ENCODE measurements at regions not wholly inside any gene's neighbourhood (a gene's known extent, or its start where the extent isn't known, plus 50 kb on each side); places are given as distances from the start of the nearest gene placed in this dataset.

DNA sequence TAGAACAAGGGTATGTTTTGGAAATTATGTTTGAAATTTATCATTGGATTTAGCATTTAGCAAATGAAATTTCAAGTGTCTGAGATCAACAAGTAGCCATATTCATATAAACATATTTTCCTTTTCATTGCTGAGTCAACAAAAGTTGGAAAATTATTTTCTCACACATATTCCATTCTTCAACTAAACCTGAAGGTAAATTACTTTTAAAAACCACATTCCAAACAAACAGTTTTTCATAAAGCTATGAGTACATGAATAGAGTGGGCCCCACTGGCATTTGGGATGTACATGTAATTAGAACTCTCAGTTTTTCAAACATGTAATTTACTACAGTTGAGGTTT lies 178.3 kb upstream of the MKLN1 start:
- peak overlapping the region in 1 of 4 donors; percentile 7 for H3K4me3 ChIP-seq

DNA sequence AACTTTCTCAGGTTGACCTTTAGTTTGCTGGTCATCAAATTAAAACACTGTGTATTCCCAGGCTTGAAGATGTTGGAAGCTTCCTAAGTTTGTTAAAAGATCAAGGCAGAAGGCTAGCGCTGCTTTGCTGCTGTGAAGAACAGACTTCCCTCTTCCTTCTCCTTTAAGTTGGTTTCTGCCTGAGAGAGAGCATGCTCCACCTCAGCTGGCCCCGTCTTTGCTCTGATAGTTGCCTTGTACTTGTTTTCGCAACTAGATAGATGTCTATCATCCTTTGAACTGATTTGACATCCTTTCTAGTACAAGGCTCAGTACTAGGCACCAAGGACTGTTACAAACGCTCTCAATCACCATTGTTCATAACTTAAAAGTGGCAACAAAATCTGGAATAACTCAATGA lies 177.8 kb upstream of the MKLN1 start:
- H3K4me3 ChIP-seq = peak overlapping the region in 1 of 4 donors; percentile 7
- H3K9me3 ChIP-seq = no peaks in the 10 kb centered on the region
- ATAC-seq (peak; percentile 36 to 60), DNase-seq (peak in 1 of 2 donors; percentile 10)
- in situ Hi-C loops (cut with MboI; ENCODE audit: low sequenced_read_pairs in 4 of 4) (no loop called here), intact Hi-C loops (cut with DNase I; ENCODE audit: low total_unique reads) (no loop called here)
- H3K27ac ChIP-seq = peak overlapping the region; percentile 59 to 88 (median 78)
- peaks cover 32 to 41% of the 10 kb centered on the region in 2 donors for H3K4me1 ChIP-seq
- no peaks in the 10 kb centered on the region for H3K27me3 ChIP-seq
- TF ChIP-seq, protein P1, sequence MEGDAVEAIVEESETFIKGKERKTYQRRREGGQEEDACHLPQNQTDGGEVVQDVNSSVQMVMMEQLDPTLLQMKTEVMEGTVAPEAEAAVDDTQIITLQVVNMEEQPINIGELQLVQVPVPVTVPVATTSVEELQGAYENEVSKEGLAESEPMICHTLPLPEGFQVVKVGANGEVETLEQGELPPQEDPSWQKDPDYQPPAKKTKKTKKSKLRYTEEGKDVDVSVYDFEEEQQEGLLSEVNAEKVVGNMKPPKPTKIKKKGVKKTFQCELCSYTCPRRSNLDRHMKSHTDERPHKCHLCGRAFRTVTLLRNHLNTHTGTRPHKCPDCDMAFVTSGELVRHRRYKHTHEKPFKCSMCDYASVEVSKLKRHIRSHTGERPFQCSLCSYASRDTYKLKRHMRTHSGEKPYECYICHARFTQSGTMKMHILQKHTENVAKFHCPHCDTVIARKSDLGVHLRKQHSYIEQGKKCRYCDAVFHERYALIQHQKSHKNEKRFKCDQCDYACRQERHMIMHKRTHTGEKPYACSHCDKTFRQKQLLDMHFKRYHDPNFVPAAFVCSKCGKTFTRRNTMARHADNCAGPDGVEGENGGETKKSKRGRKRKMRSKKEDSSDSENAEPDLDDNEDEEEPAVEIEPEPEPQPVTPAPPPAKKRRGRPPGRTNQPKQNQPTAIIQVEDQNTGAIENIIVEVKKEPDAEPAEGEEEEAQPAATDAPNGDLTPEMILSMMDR (IDR thresholded peaks at IDR 0.05 in 4 of 5, conservative IDR thresholded peaks at IDR 0.05 in 1 of 5) = no peak
- TF ChIP-seq POLR2A (IDR thresholded peaks at IDR 0.05) = no peak
- H3K36me3 ChIP-seq = no peaks in the 10 kb centered on the region

More for the DNA sequence above, 178.3 kb upstream of the MKLN1 start:
- no peak for DNase-seq
- TF ChIP-seq, protein P1 (IDR thresholded peaks at IDR 0.05 in 4 of 5, conservative IDR thresholded peaks at IDR 0.05 in 1 of 5) = no peak
- TF ChIP-seq POLR2A (IDR thresholded peaks at IDR 0.05) = no peak
- in situ Hi-C loops (cut with MboI; ENCODE audit: low sequenced_read_pairs in 4 of 4) (no loop called here), intact Hi-C loops (cut with DNase I; ENCODE audit: low total_unique reads) (no loop called here)
- peak overlapping the region; percentile 59 to 88 (median 78) for H3K27ac ChIP-seq
- no peaks in the 10 kb centered on the region for H3K9me3 ChIP-seq
- H3K36me3 ChIP-seq = no peaks in the 10 kb centered on the region
- ATAC-seq = no peak
- H3K4me1 ChIP-seq = peaks cover 32 to 40% of the 10 kb centered on the region in 2 donors
- H3K27me3 ChIP-seq = no peaks in the 10 kb centered on the region

DNA sequence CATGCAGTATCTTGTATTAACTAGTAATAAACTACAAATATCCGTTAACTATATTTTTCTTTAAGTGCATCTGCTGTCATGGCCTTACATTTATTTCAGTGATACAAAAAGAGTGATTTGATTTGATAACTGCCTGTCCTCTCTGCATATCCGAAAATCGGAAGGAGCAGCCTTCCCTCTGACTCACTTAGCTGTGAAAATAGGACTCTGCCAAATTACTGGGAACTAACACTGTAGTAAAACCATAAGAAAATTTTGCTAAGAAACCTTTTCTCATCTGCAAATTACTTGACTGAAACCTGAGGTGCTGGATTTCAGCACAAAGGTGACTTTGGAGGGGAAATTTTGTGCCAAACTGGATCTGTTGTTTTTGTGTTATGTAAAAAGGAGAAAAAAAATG lies 176.6 kb upstream of the MKLN1 start:
- intact Hi-C loops (cut with DNase I; ENCODE audit: low total_unique reads) = no loop called here
- no peak for ATAC-seq
- in situ Hi-C loops (cut with MboI; ENCODE audit: low sequenced_read_pairs in 4 of 4) = no loop called here

DNA sequence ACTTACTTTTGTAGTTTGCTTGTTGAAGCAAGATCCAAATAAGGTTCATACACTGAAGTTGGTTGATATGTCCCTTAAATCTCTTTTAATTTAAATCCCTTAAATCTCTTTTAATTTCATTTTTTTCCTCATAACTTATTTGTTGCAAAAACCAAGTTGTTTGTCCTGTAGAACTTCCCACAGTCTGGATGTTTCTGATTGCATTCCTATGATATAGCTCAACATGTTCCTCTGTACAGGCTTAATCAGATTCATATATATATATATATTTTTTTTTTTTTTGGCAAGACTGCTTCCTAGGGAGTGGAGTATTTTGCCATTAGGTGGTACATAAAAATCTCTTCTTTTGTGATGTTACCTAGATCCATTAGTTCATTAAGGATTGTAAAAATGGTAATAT lies 174.9 kb upstream of the MKLN1 start:
- ATAC-seq (no peak), DNase-seq (no peak)
- intact Hi-C loops (cut with DNase I; ENCODE audit: low total_unique reads) = no loop called here
- in situ Hi-C loops (cut with MboI; ENCODE audit: low sequenced_read_pairs in 4 of 4) = no loop called here
- Histone ChIP-seq H3K27me3 (no peaks in the 10 kb centered on the region), H3K36me3 (no peaks in the 10 kb centered on the region), H3K4me3 (no peak overlapping the region), H3K4me1 (peaks cover 40 to 59% of the 10 kb centered on the region in 2 donors), H3K9me3 (no peaks in the 10 kb centered on the region), H3K27ac (peak overlapping the region in 1 of 4 donors; percentile 95)
- TF ChIP-seq POLR2A (IDR thresholded peaks at IDR 0.05) = no peak
- TF ChIP-seq, protein P1 (IDR thresholded peaks at IDR 0.05 in 4 of 5, conservative IDR thresholded peaks at IDR 0.05 in 1 of 5) = no peak

More for the DNA sequence above, 176.6 kb upstream of the MKLN1 start:
- H3K36me3 ChIP-seq = no peaks in the 10 kb centered on the region
- H3K27ac ChIP-seq = peak overlapping the region in 3 of 4 donors; percentile 75 to 88 (median 80)
- H3K4me3 ChIP-seq = no peak overlapping the region
- DNase-seq = no peak
- peaks cover 32 to 49% of the 10 kb centered on the region in 2 donors for H3K4me1 ChIP-seq
- H3K9me3 ChIP-seq = no peaks in the 10 kb centered on the region
- TF ChIP-seq, protein P1 (IDR thresholded peaks at IDR 0.05 in 4 of 5, conservative IDR thresholded peaks at IDR 0.05 in 1 of 5) = no peak
- TF ChIP-seq POLR2A (IDR thresholded peaks at IDR 0.05) = no peak
- H3K27me3 ChIP-seq = no peaks in the 10 kb centered on the region

DNA sequence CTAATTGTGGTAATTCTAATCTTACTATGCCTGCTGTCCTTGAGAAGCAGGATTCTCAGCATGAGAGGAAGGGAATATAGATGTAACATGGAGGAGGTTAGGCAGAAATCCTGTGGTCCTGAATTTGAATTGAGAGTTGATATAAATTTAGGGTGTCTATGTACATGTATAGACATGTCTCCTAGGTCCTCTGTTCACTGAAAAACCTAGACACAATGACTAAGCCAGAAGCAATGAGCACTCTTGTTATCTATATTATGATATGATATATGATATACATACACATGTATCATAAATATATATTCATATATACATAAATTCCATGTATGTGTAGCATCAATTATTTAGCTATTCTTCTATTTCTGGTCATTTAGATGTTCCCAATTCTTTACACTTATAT lies 173.3 kb upstream of the MKLN1 start:
- Histone ChIP-seq H3K4me3 (no peak overlapping the region), H3K36me3 (no peaks in the 10 kb centered on the region), H3K9me3 (no peaks in the 10 kb centered on the region), H3K27ac (peak overlapping the region in 3 of 4 donors; percentile 42 to 95 (median 86)), H3K4me1 (peaks cover 33 to 58% of the 10 kb centered on the region in 2 donors), H3K27me3 (no peaks in the 10 kb centered on the region)
- intact Hi-C loops (cut with DNase I; ENCODE audit: low total_unique reads) = no loop called here
- TF ChIP-seq, protein P1 (IDR thresholded peaks at IDR 0.05 in 4 of 5, conservative IDR thresholded peaks at IDR 0.05 in 1 of 5) = no peak
- no peak for TF ChIP-seq POLR2A (IDR thresholded peaks at IDR 0.05)
- ATAC-seq (no peak), DNase-seq (no peak)
- in situ Hi-C loops (cut with MboI; ENCODE audit: low sequenced_read_pairs in 4 of 4) = no loop called here

Data from gastrocnemius medialis (tissue), 4 donors.